Activated T-helper 17 cell treated with anti-CD3 and anti-CD28 coated beads, Interleukin-2, amount 50 U/mL, for 72 hours (primary cell): ENCODE measurements at regions not wholly inside any gene's neighbourhood (a gene's known extent, or its start where the extent isn't known, plus 50 kb on each side); places are given as distances from the start of the nearest gene placed in this dataset.
"Not testable (repeated sequence)": the region's sequence is repeated elsewhere in the genome, so short reads cannot be mapped to it uniquely, and the experiment has no call there.

Source experiments
- ATAC-seq: fragments of 150-1000 bp; cut with Tn5 transposase; replicated peaks from 2 replicates; pipeline ENCODE4 v1.10.0; 2021; ENCODE audit warnings: mild to moderate bottlenecking, moderate library complexity
- H3K27ac Mint-ChIP-seq: one replicate; pipeline ENCODE4 v1.8.0; 2022; ENCODE audit warnings: mixed read lengths
- H3K27me3 Mint-ChIP-seq: one replicate; pipeline ENCODE4 v1.8.0; 2022; ENCODE audit warnings: mixed read lengths
- H3K36me3 Mint-ChIP-seq: one replicate; pipeline ENCODE4 v1.8.0; 2022; ENCODE audit warnings: low read depth, mild to moderate bottlenecking, mixed read lengths
- H3K4me1 Mint-ChIP-seq: one replicate; pipeline ENCODE4 v1.8.0; 2022; ENCODE audit warnings: mixed read lengths
- H3K4me3 Mint-ChIP-seq: one replicate; pipeline ENCODE4 v1.8.0; 2022; ENCODE audit warnings: mild to moderate bottlenecking, mixed read lengths
- H3K9me3 Mint-ChIP-seq: one replicate; pipeline ENCODE4 v1.8.0; 2022; ENCODE audit warnings: mixed read lengths

- not testable (repeated sequence) for H3K27me3 Mint-ChIP-seq, H3K9me3 Mint-ChIP-seq, H3K36me3 Mint-ChIP-seq, ATAC-seq, H3K4me1 Mint-ChIP-seq
- H3K4me3 Mint-ChIP-seq: peak overlapping the region; percentile 58
- peak overlapping the region; percentile 38 for H3K27ac Mint-ChIP-seq
These were observed 56.6 kb upstream of the ASNS start for GRCh38 chr7:97928844-97929243.

GRCh38 chr7:97927790-97928748 is 55.9 kb upstream of the ASNS start:
- Mint-ChIP-seq H3K27ac (peak overlapping the region; percentile 38), H3K4me3 (peak overlapping the region; percentile 58)
- not testable (repeated sequence) for H3K4me1 Mint-ChIP-seq, H3K9me3 Mint-ChIP-seq, H3K36me3 Mint-ChIP-seq, H3K27me3 Mint-ChIP-seq
- ATAC-seq: peak; percentile 45
